ENCODE measurements at regions not wholly inside any gene's neighbourhood (a gene's known extent, or its start where the extent isn't known, plus 50 kb on each side); places are given as distances from the start of the nearest gene placed in this dataset.

GRCh38 chr4:129232589-129233337, 136.8 kb downstream of the C4orf33 start:
- TF ChIP-seq CTCF (IDR thresholded peaks at IDR 0.05; ENCODE audit: extremely low read depth, missing control alignments), result no peak
- DNase-seq (ENCODE audit: low spot score), result no peak

- no peak for DNase-seq (ENCODE audit: low spot score)
- no peak for TF ChIP-seq CTCF (IDR thresholded peaks at IDR 0.05; ENCODE audit: extremely low read depth, missing control alignments)
Observed at GRCh38 chr4:129233691-129234090, 137.7 kb downstream of the C4orf33 start.

- TF ChIP-seq CTCF (IDR thresholded peaks at IDR 0.05; ENCODE audit: extremely low read depth, missing control alignments), result no peak
- no peak for DNase-seq (ENCODE audit: low spot score)
Observed at GRCh38 chr4:129236351-129236750, 140.4 kb downstream of the C4orf33 start.

GRCh38 chr4:129239088-129239487, 143.1 kb downstream of the C4orf33 start:
- no peak for DNase-seq (ENCODE audit: low spot score)
- no peak for TF ChIP-seq CTCF (IDR thresholded peaks at IDR 0.05; ENCODE audit: extremely low read depth, missing control alignments)

GRCh38 chr4:129240816-129241215, 144.9 kb downstream of the C4orf33 start:
- no peak for DNase-seq (ENCODE audit: low spot score)
- TF ChIP-seq CTCF (IDR thresholded peaks at IDR 0.05; ENCODE audit: extremely low read depth, missing control alignments), result no peak

- DNase-seq (ENCODE audit: low spot score), result no peak
- no peak for TF ChIP-seq CTCF (IDR thresholded peaks at IDR 0.05; ENCODE audit: extremely low read depth, missing control alignments)
Observed at GRCh38 chr4:129246145-129246544, 150.2 kb downstream of the C4orf33 start.

- TF ChIP-seq CTCF (IDR thresholded peaks at IDR 0.05; ENCODE audit: extremely low read depth, missing control alignments), result no peak
- DNase-seq (ENCODE audit: low spot score), result no peak
Observed at GRCh38 chr4:129246910-129247461, 151.0 kb downstream of the C4orf33 start.

Data from GM20000 (cell line).